Astrocyte (in vitro differentiated cells and primary cell): ENCODE measurements at regions not wholly inside any gene's neighbourhood (a gene's known extent, or its start where the extent isn't known, plus 50 kb on each side); places are given as distances from the start of the nearest gene placed in this dataset.

Experiments
- CTCF ChIP-seq: IDR thresholded peaks from 2 replicates; pipeline ENCODE4 v1.5.1; 2011; ENCODE audit warnings: low read depth, mild to moderate bottlenecking, inconsistent platforms, low read length, moderate library complexity; ENCODE audit not compliant: insufficient read depth
- EZH2 ChIP-seq: IDR thresholded peaks from 2 replicates; pipeline ENCODE4 v1.6.1; 2012; ENCODE audit warnings: mild to moderate bottlenecking, low read length, inconsistent platforms; ENCODE audit not compliant: insufficient read depth

DNA sequence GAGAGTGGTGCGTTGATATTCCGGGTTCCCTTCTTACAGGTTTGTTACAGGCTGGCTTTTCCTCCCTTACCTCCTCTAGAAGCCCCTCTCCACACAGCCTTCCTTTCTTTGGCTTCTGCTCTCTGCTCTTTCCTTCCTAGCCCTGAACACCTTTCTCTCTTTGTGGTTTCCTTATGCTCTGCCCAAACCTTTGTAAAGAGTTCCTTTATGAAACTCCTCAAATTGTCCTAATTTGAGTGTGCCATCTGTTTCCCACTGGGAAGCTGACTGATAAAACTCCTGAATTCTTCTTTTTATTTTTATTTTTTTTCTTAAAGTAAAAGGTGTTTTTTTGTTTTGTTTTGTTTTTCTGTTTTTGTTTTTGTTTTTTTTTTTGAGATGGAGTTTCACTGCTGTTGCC is 60.1 kb upstream of the OTX2 start:
- TF ChIP-seq CTCF, result no peak
- TF ChIP-seq EZH2, result no peak
